Psoas muscle (tissue), 7 donors: ENCODE measurements at regions not wholly inside any gene's neighbourhood (a gene's known extent, or its start where the extent isn't known, plus 50 kb on each side); places are given as distances from the start of the nearest gene placed in this dataset.

ENCODE experiments used
- ATAC-seq, 4 donors: fragments of 200-7000 bp; cut with Tn5 transposase; one replicate each; pipeline ENCODE4 v1.9.1; 2020; ENCODE audit warnings: moderate library complexity in 3 of 4, mild to moderate bottlenecking in 2 of 4
- DNase-seq, 2 donors: peaks; one replicate each; pipeline ENCODE4 v3.0.0-alpha.2; 2020
- H3K27ac ChIP-seq: fragments of 200-600 bp; one replicate; pipeline ENCODE4 v1.8.0; 2022
- H3K27me3 ChIP-seq, 3 donors: fragments of 200-600 bp in 1 of 3; one replicate each; pipeline versions ENCODE4 v1.6.1 to v1.8.0; 2013 to 2022; ENCODE audit warnings: low read length in 2 of 3, mild to moderate bottlenecking in 2 of 3, moderate library complexity in 1 of 3; ENCODE audit not compliant: insufficient read depth in 3 of 3
- H3K36me3 ChIP-seq, 2 donors: fragments of 200-600 bp in 1 of 2; one replicate each; pipeline versions ENCODE4 v1.6.1 to v1.8.0; 2013 to 2022; ENCODE audit warnings: low read depth in 1 of 2, mild to moderate bottlenecking in 1 of 2, moderate library complexity in 1 of 2; ENCODE audit not compliant: insufficient read depth in 1 of 2
- H3K4me1 ChIP-seq: fragments of 200-600 bp; one replicate; pipeline ENCODE4 v1.8.0; 2022
- H3K4me3 ChIP-seq: fragments of 200-600 bp; one replicate; pipeline ENCODE4 v1.8.0; 2022; ENCODE audit warnings: mild to moderate bottlenecking
- H3K9me3 ChIP-seq: fragments of 200-600 bp; one replicate; pipeline ENCODE4 v1.8.0; 2022
- WGBS, 3 donors: extraction: QIAGEN DNeasy Blood & Tissue Kit; methylation state at CpG; one replicate each; pipeline versions ENCODE4 v1.1.6 to v1.1.7; 2013; 5-methylcytosine and 5-hydroxymethylcytosine counted together
- intact Hi-C, 2 donors: fragments of 100-400 bp; cut with DNase I; formaldehyde crosslinking; loops; one replicate each; pipeline versions ENCODE4 v1.11.0 to v1.14.2; 2022
- TF ChIP-seq, protein P1 (sequence below): fragments of 200-600 bp; IDR thresholded peaks from one replicate; pipeline ENCODE4 v1.8.0; 2022; ENCODE audit warnings: antibody characterized with exemption
- donor health status: healthy with polysubstance abuse.
- donor health status: DM: no; HTN: no; CAD: no; lungs with moderate emphysema.
- donor health status: Bipolar disorder and iron deficiency.
- donor health status: healthy.
- donor health status: DM: yes; HTN: yes; CAD: no.
- donor health status: DM: no; HTN: no; CAD: no.
- donor health status: DM: yes; HTN: yes; CAD: no.

DNA sequence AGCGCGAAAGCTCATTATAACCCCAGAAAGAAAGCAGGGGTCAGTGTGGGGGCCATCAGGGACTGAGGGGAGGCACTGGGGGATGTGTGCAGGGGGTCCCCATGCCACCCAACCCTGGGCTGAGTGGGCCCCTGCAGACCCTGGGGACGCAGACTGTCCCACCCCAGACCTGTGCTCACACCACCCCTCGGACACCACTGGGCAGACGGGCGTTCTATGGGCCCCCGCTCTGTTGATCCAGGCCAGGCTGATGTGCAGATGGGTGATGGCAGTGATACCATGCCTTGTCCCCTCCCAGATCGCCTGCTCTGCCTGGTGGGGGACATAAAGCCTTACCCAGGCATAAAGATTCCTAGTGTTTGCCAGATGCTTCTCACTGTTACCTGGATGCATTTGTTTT is 259.7 kb upstream of the TLE3 start:
- intact Hi-C loops: no loop called here
- Histone ChIP-seq H3K36me3 (no peaks in the 10 kb centered on the region), H3K27ac (no peak overlapping the region), H3K9me3 (no peaks in the 10 kb centered on the region), H3K4me3 (no peak overlapping the region), H3K27me3 (peaks cover 0 to 4% (median 2%) of the 10 kb centered on the region in 3 donors), H3K4me1 (no peaks in the 10 kb centered on the region)
- TF ChIP-seq, protein P1, sequence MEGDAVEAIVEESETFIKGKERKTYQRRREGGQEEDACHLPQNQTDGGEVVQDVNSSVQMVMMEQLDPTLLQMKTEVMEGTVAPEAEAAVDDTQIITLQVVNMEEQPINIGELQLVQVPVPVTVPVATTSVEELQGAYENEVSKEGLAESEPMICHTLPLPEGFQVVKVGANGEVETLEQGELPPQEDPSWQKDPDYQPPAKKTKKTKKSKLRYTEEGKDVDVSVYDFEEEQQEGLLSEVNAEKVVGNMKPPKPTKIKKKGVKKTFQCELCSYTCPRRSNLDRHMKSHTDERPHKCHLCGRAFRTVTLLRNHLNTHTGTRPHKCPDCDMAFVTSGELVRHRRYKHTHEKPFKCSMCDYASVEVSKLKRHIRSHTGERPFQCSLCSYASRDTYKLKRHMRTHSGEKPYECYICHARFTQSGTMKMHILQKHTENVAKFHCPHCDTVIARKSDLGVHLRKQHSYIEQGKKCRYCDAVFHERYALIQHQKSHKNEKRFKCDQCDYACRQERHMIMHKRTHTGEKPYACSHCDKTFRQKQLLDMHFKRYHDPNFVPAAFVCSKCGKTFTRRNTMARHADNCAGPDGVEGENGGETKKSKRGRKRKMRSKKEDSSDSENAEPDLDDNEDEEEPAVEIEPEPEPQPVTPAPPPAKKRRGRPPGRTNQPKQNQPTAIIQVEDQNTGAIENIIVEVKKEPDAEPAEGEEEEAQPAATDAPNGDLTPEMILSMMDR: no peak
- ATAC-seq (no peak), DNase-seq (no peak)
- WGBS, 3 donors: 85 to 93% (median 89%) methylated on average over 8 of the region's 8 CpGs

DNA sequence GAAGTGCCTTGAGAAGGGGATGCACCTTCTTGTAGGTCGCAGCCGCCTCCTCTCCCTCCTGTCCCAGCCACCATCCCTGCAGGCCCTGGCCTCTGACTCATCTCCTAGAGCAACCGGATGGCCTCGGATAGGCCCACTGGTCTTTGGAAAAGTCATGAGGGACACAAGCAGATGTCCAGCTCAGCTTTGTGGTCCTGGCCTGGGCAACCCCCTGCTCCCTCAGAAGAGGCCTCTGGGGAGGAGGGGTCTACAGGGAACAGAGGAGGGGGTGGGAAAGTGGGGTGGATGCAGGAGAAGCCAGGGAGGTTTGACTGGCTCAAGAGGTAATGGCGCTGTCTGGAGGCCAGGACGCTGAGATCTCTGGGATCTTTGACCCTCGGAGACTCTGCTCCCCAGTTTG is 259.2 kb upstream of the TLE3 start:
- Histone ChIP-seq H3K4me3 (no peak overlapping the region), H3K4me1 (no peaks in the 10 kb centered on the region), H3K27me3 (peaks cover 0 to 4% (median 2%) of the 10 kb centered on the region in 3 donors), H3K9me3 (no peaks in the 10 kb centered on the region), H3K27ac (no peak overlapping the region), H3K36me3 (no peaks in the 10 kb centered on the region)
- DNase-seq: no peak
- 82 to 88% (median 86%) methylated on average over 7 of the region's 7 CpGs for WGBS, 3 donors
- no peak for ATAC-seq
- intact Hi-C loops: no loop called here
- TF ChIP-seq, protein P1: no peak

DNA sequence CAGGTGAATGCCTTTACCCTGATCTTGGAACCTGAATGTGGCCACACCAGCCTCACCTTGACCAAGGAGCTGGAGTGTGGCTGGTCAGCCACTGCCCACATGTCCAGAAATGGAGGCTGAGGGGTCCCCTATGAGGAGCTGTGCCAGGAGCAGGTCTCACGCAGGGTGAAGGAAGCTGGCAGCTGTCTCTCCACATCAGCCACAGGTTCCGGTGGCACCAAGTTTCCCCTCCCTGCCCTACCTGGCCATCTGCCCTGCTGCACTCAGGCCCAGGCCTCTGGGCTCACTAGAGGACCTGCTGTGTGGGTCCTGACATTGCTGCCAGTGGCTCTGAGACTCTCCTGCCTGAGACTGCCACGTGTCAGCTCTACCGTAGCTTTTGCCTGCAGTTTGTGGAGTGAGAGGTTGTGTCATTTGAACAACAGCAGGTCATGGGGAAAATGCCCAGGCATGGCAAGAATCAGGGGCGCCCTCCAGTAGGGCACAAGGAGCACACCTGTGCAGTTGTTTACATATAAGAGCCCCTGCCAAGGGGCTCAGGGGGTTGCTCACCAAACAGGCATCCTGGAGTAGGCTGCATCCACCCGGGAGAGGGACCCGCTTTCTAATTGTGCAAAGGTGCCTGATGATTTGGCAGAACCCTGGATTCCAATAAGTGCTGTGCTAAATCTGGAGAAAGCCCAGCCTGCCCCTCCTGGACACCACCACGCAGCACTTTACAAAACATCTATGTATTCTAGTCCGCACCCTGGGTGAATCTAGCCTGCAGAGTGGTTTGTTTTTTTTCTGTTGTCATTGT is 258.5 kb upstream of the TLE3 start:
- H3K27me3 ChIP-seq: peaks cover 0 to 4% (median 2%) of the 10 kb centered on the region in 3 donors
- no peaks in the 10 kb centered on the region for H3K36me3 ChIP-seq
- TF ChIP-seq, protein P1: no peak
- ATAC-seq: no peak
- H3K27ac ChIP-seq: no peak overlapping the region
- WGBS, 3 donors: 81 to 89% (median 83%) methylated on average over 9 of the region's 9 CpGs
- DNase-seq: no peak
- H3K4me1 ChIP-seq: no peaks in the 10 kb centered on the region
- no peaks in the 10 kb centered on the region for H3K9me3 ChIP-seq
- intact Hi-C loops: no loop called here
- H3K4me3 ChIP-seq: no peak overlapping the region

DNA sequence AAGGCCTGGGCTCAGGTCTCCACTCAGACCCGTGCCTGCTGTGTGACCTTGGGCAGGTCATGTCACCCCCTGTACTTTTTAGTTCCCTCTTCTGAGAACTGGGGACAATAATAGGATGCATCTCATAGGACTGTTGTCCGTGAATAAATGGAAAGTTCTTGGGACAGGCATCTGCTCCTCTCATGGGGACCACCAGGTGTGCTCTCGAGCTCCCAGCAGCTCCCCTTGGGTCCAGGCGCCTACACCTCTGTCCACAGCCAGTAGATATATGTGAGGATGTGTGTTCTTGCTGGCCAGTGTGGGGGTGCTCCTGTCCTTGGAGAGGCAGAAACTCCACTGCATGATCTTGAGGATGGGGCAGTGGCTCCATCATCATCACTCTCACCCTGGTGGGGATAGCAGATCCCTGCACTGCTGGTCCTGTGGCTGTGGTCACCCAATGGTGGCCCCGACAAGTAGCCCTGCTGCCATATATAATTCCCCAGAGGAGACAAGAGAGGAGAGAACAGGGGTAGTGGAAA is 257.6 kb upstream of the TLE3 start:
- Histone ChIP-seq H3K36me3 (no peaks in the 10 kb centered on the region), H3K27me3 (peaks cover 0 to 4% (median 0%) of the 10 kb centered on the region in 3 donors), H3K4me1 (no peaks in the 10 kb centered on the region), H3K27ac (no peak overlapping the region), H3K9me3 (no peaks in the 10 kb centered on the region), H3K4me3 (no peak overlapping the region)
- TF ChIP-seq, protein P1: no peak
- no peak for DNase-seq
- no peak for ATAC-seq
- 93 to 98% (median 97%) methylated on average over 5 of the region's 5 CpGs for WGBS, 3 donors
- intact Hi-C loops: no loop called here
